ENCODE measurements at regions not wholly inside any gene's neighbourhood (a gene's known extent, or its start where the extent isn't known, plus 50 kb on each side); places are given as distances from the start of the nearest gene placed in this dataset.

- Histone ChIP-seq H3K36me3 (ENCODE audit: control insufficient read depth, insufficient read depth, low read length) (no peaks in the 10 kb centered on the region), H3K9me3 (ENCODE audit: control insufficient read depth, insufficient read depth, low read length) (no peaks in the 10 kb centered on the region), H3K4me1 (ENCODE audit: control insufficient read depth, insufficient read depth, low read length) (peaks cover 10% of the 10 kb centered on the region), H3K27ac (ENCODE audit: low read depth, low read length) (no peak overlapping the region), H3K4me3 (ENCODE audit: low read depth, low read length) (no peak overlapping the region), H3K9ac (ENCODE audit: low read depth, low read length) (no peak overlapping the region), H3K27me3 (ENCODE audit: control insufficient read depth, insufficient read depth, low read length) (peaks cover 26% of the 10 kb centered on the region)
These were observed 268.7 kb downstream of the GLI2 start for GRCh38 chr2:121004359-121004758.

GRCh38 chr2:121004950-121005349 lies 269.3 kb downstream of the GLI2 start:
- no peak overlapping the region for H3K27ac ChIP-seq (ENCODE audit: low read depth, low read length)
- H3K4me1 ChIP-seq (ENCODE audit: control insufficient read depth, insufficient read depth, low read length), result peaks cover 10% of the 10 kb centered on the region
- no peaks in the 10 kb centered on the region for H3K9me3 ChIP-seq (ENCODE audit: control insufficient read depth, insufficient read depth, low read length)
- no peak overlapping the region for H3K9ac ChIP-seq (ENCODE audit: low read depth, low read length)
- H3K4me3 ChIP-seq (ENCODE audit: low read depth, low read length), result no peak overlapping the region
- peaks cover 21% of the 10 kb centered on the region; the same call in 1 of the 2 replicates for H3K27me3 ChIP-seq (ENCODE audit: control insufficient read depth, insufficient read depth, low read length)
- no peaks in the 10 kb centered on the region for H3K36me3 ChIP-seq (ENCODE audit: control insufficient read depth, insufficient read depth, low read length)

DNA sequence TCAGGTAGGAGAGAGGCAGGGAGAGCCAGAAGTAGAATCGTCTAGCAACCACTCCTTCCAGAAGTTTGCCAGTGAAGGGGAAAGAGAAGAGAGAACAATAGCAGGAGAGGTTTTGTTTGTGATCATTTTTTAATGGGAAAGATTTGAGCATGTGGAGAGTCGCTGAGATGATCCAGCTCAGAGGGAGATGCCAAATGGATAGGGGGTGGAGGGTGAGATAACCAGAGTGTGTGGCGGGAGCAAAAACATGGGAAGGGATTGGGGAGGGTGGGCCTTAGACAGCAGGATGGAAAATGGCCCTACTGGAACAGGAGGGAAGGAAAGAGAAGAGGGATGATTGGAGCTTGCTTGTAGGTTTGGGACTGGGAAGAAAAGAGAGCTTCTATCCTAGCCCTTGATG lies 269.8 kb downstream of the GLI2 start:
- peaks cover 19% of the 10 kb centered on the region; the same call in 1 of the 2 replicates for H3K27me3 ChIP-seq (ENCODE audit: control insufficient read depth, insufficient read depth, low read length)
- H3K27ac ChIP-seq (ENCODE audit: low read depth, low read length), result no peak overlapping the region
- no peak overlapping the region for H3K4me3 ChIP-seq (ENCODE audit: low read depth, low read length)
- no peak overlapping the region for H3K9ac ChIP-seq (ENCODE audit: low read depth, low read length)
- no peaks in the 10 kb centered on the region for H3K9me3 ChIP-seq (ENCODE audit: control insufficient read depth, insufficient read depth, low read length)
- no peaks in the 10 kb centered on the region for H3K36me3 ChIP-seq (ENCODE audit: control insufficient read depth, insufficient read depth, low read length)
- H3K4me1 ChIP-seq (ENCODE audit: control insufficient read depth, insufficient read depth, low read length), result peaks cover 10% of the 10 kb centered on the region

- Histone ChIP-seq H3K36me3 (ENCODE audit: control insufficient read depth, insufficient read depth, low read length) (no peaks in the 10 kb centered on the region), H3K4me3 (ENCODE audit: low read depth, low read length) (no peak overlapping the region), H3K27me3 (ENCODE audit: control insufficient read depth, insufficient read depth, low read length) (peaks cover 19% of the 10 kb centered on the region; the same call in 1 of the 2 replicates), H3K27ac (ENCODE audit: low read depth, low read length) (no peak overlapping the region), H3K9ac (ENCODE audit: low read depth, low read length) (no peak overlapping the region), H3K9me3 (ENCODE audit: control insufficient read depth, insufficient read depth, low read length) (no peaks in the 10 kb centered on the region), H3K4me1 (ENCODE audit: control insufficient read depth, insufficient read depth, low read length) (peaks cover 10% of the 10 kb centered on the region)
These were observed 271.2 kb downstream of the GLI2 start for GRCh38 chr2:121006743-121007489.

- Histone ChIP-seq H3K36me3 (ENCODE audit: control insufficient read depth, insufficient read depth, low read length) (no peaks in the 10 kb centered on the region), H3K27me3 (ENCODE audit: control insufficient read depth, insufficient read depth, low read length) (peaks cover 19% of the 10 kb centered on the region; the same call in 1 of the 2 replicates), H3K27ac (ENCODE audit: low read depth, low read length) (no peak overlapping the region)
These were observed 271.8 kb downstream of the GLI2 start for GRCh38 chr2:121007490-121007853.

GRCh38 chr2:121008975-121009374 lies 273.3 kb downstream of the GLI2 start:
- Histone ChIP-seq H3K9me3 (ENCODE audit: control insufficient read depth, insufficient read depth, low read length) (no peaks in the 10 kb centered on the region), H3K27ac (ENCODE audit: low read depth, low read length) (no peak overlapping the region), H3K27me3 (ENCODE audit: control insufficient read depth, insufficient read depth, low read length) (peaks cover 21% of the 10 kb centered on the region; the same call in 1 of the 2 replicates), H3K9ac (ENCODE audit: low read depth, low read length) (no peak overlapping the region), H3K4me3 (ENCODE audit: low read depth, low read length) (no peak overlapping the region), H3K36me3 (ENCODE audit: control insufficient read depth, insufficient read depth, low read length) (no peaks in the 10 kb centered on the region), H3K4me1 (ENCODE audit: control insufficient read depth, insufficient read depth, low read length) (no peaks in the 10 kb centered on the region)

More at GRCh38 chr2:121007490-121007853, 271.8 kb downstream of the GLI2 start:
- Histone ChIP-seq H3K9me3 (ENCODE audit: control insufficient read depth, insufficient read depth, low read length) (no peaks in the 10 kb centered on the region), H3K4me3 (ENCODE audit: low read depth, low read length) (no peak overlapping the region), H3K4me1 (ENCODE audit: control insufficient read depth, insufficient read depth, low read length) (peaks cover 6% of the 10 kb centered on the region), H3K9ac (ENCODE audit: low read depth, low read length) (no peak overlapping the region)

DNA sequence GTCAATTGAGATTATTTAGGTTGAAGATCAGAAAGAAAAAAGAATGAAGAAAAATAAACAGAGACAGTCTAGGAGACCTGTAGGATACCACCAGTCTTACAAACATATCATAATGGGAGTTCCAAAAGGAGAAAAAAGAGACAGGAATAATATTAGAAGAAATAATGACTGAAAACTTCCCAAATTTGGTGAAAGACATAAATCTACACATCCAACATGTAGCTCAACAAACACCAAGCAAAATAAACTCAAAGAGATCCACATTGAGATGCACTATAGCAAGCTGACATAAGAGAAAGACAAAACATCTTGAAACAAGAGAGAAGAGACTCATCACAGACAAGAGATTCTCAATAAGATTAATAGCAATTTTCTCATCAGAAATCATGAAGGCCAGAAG lies 274.0 kb downstream of the TFCP2L1 start:
- H3K27ac ChIP-seq (ENCODE audit: low read depth, low read length), result no peak overlapping the region
- no peaks in the 10 kb centered on the region for H3K4me1 ChIP-seq (ENCODE audit: control insufficient read depth, insufficient read depth, low read length)
- no peaks in the 10 kb centered on the region for H3K9me3 ChIP-seq (ENCODE audit: control insufficient read depth, insufficient read depth, low read length)
- peaks cover 11% of the 10 kb centered on the region; the same call in 1 of the 2 replicates for H3K27me3 ChIP-seq (ENCODE audit: control insufficient read depth, insufficient read depth, low read length)
- H3K9ac ChIP-seq (ENCODE audit: low read depth, low read length), result no peak overlapping the region
- H3K4me3 ChIP-seq (ENCODE audit: low read depth, low read length), result no peak overlapping the region
- H3K36me3 ChIP-seq (ENCODE audit: control insufficient read depth, insufficient read depth, low read length), result no peaks in the 10 kb centered on the region

DNA sequence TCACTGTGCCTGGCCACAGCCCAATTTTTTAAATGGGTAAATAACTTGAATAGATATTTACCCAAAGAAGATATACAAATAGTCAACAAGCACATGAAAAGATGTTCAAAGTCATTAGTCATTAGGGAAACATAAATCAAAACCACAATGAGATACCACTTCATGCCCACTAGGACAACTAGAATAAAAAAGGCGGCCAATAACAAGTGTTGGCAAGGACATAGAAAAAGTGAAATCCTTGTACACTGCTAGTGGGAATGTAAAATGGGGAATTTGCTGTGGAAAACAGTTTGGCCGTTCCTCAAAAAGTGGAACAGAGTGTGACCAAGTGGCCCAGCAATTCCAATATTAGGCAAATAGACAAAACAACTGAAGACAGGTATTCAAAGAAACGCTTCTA lies 270.1 kb downstream of the TFCP2L1 start:
- Histone ChIP-seq H3K9ac (ENCODE audit: low read depth, low read length) (no peak overlapping the region), H3K27ac (ENCODE audit: low read depth, low read length) (no peak overlapping the region), H3K36me3 (ENCODE audit: control insufficient read depth, insufficient read depth, low read length) (no peaks in the 10 kb centered on the region), H3K9me3 (ENCODE audit: control insufficient read depth, insufficient read depth, low read length) (no peaks in the 10 kb centered on the region), H3K4me3 (ENCODE audit: low read depth, low read length) (no peak overlapping the region), H3K27me3 (ENCODE audit: control insufficient read depth, insufficient read depth, low read length) (peaks cover 10% of the 10 kb centered on the region), H3K4me1 (ENCODE audit: control insufficient read depth, insufficient read depth, low read length) (peaks cover 4% of the 10 kb centered on the region; the same call in 1 of the 2 replicates)

DNA sequence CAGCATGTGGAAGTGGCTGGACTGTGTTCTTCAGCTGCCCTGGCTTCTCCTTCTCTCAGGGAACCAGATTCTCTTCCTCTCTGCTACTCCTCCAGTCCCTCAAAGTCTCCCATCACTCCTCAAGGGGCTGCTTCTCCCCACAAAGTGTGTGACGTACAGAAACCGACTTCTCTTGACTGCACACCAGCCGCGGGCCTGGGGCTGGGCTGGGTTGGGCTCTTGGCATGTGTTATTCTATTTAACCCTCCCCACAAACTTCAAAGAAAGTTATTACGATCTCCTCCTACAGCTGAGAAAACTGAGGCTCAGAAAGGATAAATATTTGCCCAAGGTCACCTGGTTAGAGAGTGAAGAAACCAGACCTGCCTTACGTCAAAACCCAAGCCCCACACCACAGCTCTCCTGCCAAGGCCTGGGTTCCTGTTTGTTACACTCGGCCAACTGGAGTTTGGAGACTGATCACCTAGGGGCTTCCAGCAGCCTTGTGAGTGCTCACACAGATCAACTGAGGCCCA lies 269.0 kb downstream of the TFCP2L1 start:
- Histone ChIP-seq H3K27ac (ENCODE audit: low read depth, low read length) (no peak overlapping the region), H3K4me1 (ENCODE audit: control insufficient read depth, insufficient read depth, low read length) (peaks cover 4% of the 10 kb centered on the region; the same call in 1 of the 2 replicates), H3K4me3 (ENCODE audit: low read depth, low read length) (no peak overlapping the region), H3K36me3 (ENCODE audit: control insufficient read depth, insufficient read depth, low read length) (no peaks in the 10 kb centered on the region), H3K9me3 (ENCODE audit: control insufficient read depth, insufficient read depth, low read length) (no peaks in the 10 kb centered on the region), H3K9ac (ENCODE audit: low read depth, low read length) (no peak overlapping the region), H3K27me3 (ENCODE audit: control insufficient read depth, insufficient read depth, low read length) (peaks cover 14% of the 10 kb centered on the region)

- H3K27me3 ChIP-seq (ENCODE audit: control insufficient read depth, insufficient read depth, low read length), result peaks cover 14% of the 10 kb centered on the region
- peaks cover 4% of the 10 kb centered on the region; the same call in 1 of the 2 replicates for H3K4me1 ChIP-seq (ENCODE audit: control insufficient read depth, insufficient read depth, low read length)
- H3K27ac ChIP-seq (ENCODE audit: low read depth, low read length), result no peak overlapping the region
- no peak overlapping the region for H3K4me3 ChIP-seq (ENCODE audit: low read depth, low read length)
- no peaks in the 10 kb centered on the region for H3K9me3 ChIP-seq (ENCODE audit: control insufficient read depth, insufficient read depth, low read length)
- no peaks in the 10 kb centered on the region for H3K36me3 ChIP-seq (ENCODE audit: control insufficient read depth, insufficient read depth, low read length)
- no peak overlapping the region for H3K9ac ChIP-seq (ENCODE audit: low read depth, low read length)
These were observed 267.6 kb downstream of the TFCP2L1 start for GRCh38 chr2:121017396-121017795.

All from HUES48 (cell line).